ENCODE measurements at regions not wholly inside any gene's neighbourhood (a gene's known extent, or its start where the extent isn't known, plus 50 kb on each side); places are given as distances from the start of the nearest gene placed in this dataset.

GRCh38 chr14:98685725-98686124 is 586.3 kb downstream of the BCL11B start:
- no peak for TF ChIP-seq POLR2A (IDR thresholded peaks at IDR 0.05; ENCODE audit: low read depth)
- TF ChIP-seq POLR2AphosphoS5 (IDR thresholded peaks at IDR 0.05): no peak
- no peak for TF ChIP-seq CTCF (IDR thresholded peaks at IDR 0.05)
- TF ChIP-seq EP300 (IDR thresholded peaks at IDR 0.05): no peak
- H3K9me3 ChIP-seq: no peaks in the 10 kb centered on the region
- 82% methylated on average over 6 of the region's 6 CpGs for WGBS

GRCh38 chr14:98688446-98688845 is 583.6 kb downstream of the BCL11B start:
- Histone ChIP-seq H3K4me1 (no peaks in the 10 kb centered on the region), H3K36me3 (no peaks in the 10 kb centered on the region), H3K27me3 (no peaks in the 10 kb centered on the region), H3K27ac (replicated peaks in 1 of 4) (no peak overlapping the region), H3K4me3 (no peak overlapping the region), H3K9me3 (no peaks in the 10 kb centered on the region)
- DNase-seq (ENCODE audit: extremely low spot score): peak; percentile 72
- TF ChIP-seq POLR2A (IDR thresholded peaks at IDR 0.05; ENCODE audit: low read depth): no peak
- TF ChIP-seq CTCF (IDR thresholded peaks at IDR 0.05): no peak
- no peak for TF ChIP-seq POLR2AphosphoS5 (IDR thresholded peaks at IDR 0.05)
- TF ChIP-seq EP300 (IDR thresholded peaks at IDR 0.05): no peak
- intact Hi-C loops (cut with DNase I): no loop called here
- WGBS: 84% methylated on average over 3 of the region's 3 CpGs

More at GRCh38 chr14:98685725-98686124, 586.3 kb downstream of the BCL11B start:
- H3K4me3 ChIP-seq: no peak overlapping the region
- H3K4me1 ChIP-seq: no peaks in the 10 kb centered on the region
- no peak overlapping the region for H3K27ac ChIP-seq (replicated peaks in 1 of 4)
- H3K27me3 ChIP-seq: no peaks in the 10 kb centered on the region
- DNase-seq (ENCODE audit: extremely low spot score): peak; percentile 85
- intact Hi-C loops (cut with DNase I): no loop called here
- no peaks in the 10 kb centered on the region for H3K36me3 ChIP-seq

- Histone ChIP-seq H3K9me3 (no peaks in the 10 kb centered on the region), H3K4me3 (no peak overlapping the region), H3K4me1 (no peaks in the 10 kb centered on the region), H3K27me3 (no peaks in the 10 kb centered on the region), H3K27ac (replicated peaks in 1 of 4) (no peak overlapping the region), H3K36me3 (no peaks in the 10 kb centered on the region)
- 59% methylated on average over 3 of the region's 3 CpGs for WGBS
- TF ChIP-seq EP300 (IDR thresholded peaks at IDR 0.05): no peak
- no peak for TF ChIP-seq POLR2A (IDR thresholded peaks at IDR 0.05; ENCODE audit: low read depth)
- no peak for TF ChIP-seq POLR2AphosphoS5 (IDR thresholded peaks at IDR 0.05)
- TF ChIP-seq CTCF (IDR thresholded peaks at IDR 0.05): no peak
- intact Hi-C loops (cut with DNase I): no loop called here
- DNase-seq (ENCODE audit: extremely low spot score): peak; percentile 80
Observed at GRCh38 chr14:98689951-98690350, 582.0 kb downstream of the BCL11B start.

GRCh38 chr14:98692832-98693231 is 579.2 kb downstream of the BCL11B start:
- 67% methylated on average over 5 of the region's 5 CpGs for WGBS
- TF ChIP-seq EP300 (IDR thresholded peaks at IDR 0.05): no peak
- TF ChIP-seq CTCF (IDR thresholded peaks at IDR 0.05): no peak
- TF ChIP-seq POLR2A (IDR thresholded peaks at IDR 0.05; ENCODE audit: low read depth): no peak
- no peak for TF ChIP-seq POLR2AphosphoS5 (IDR thresholded peaks at IDR 0.05)
- Histone ChIP-seq H3K4me3 (no peak overlapping the region), H3K27me3 (no peaks in the 10 kb centered on the region), H3K9me3 (no peaks in the 10 kb centered on the region), H3K4me1 (no peaks in the 10 kb centered on the region), H3K27ac (replicated peaks in 1 of 4) (no peak overlapping the region), H3K36me3 (no peaks in the 10 kb centered on the region)
- peak; percentile 78 for DNase-seq (ENCODE audit: extremely low spot score)
- intact Hi-C loops (cut with DNase I): no loop called here

- intact Hi-C loops (cut with DNase I): no loop called here
- H3K4me1 ChIP-seq: no peaks in the 10 kb centered on the region
- no peaks in the 10 kb centered on the region for H3K36me3 ChIP-seq
- TF ChIP-seq CTCF (IDR thresholded peaks at IDR 0.05) (no peak), POLR2AphosphoS5 (IDR thresholded peaks at IDR 0.05) (no peak), EP300 (IDR thresholded peaks at IDR 0.05) (no peak), POLR2A (IDR thresholded peaks at IDR 0.05; ENCODE audit: low read depth) (no peak)
- no peak overlapping the region for H3K27ac ChIP-seq (replicated peaks in 1 of 4)
- H3K27me3 ChIP-seq: no peaks in the 10 kb centered on the region
- no peak for DNase-seq (ENCODE audit: extremely low spot score)
- no peak overlapping the region for H3K4me3 ChIP-seq
- no peaks in the 10 kb centered on the region for H3K9me3 ChIP-seq
Observed at GRCh38 chr14:98694541-98694940, 577.5 kb downstream of the BCL11B start.
